ENCODE measurements at regions not wholly inside any gene's neighbourhood (a gene's known extent, or its start where the extent isn't known, plus 50 kb on each side); places are given as distances from the start of the nearest gene placed in this dataset.
"Not testable (repeated sequence)": the region's sequence is repeated elsewhere in the genome, so short reads cannot be mapped to it uniquely, and the experiment has no call there.

GRCh38 chr3:139267300-139268246, 76.2 kb upstream of the MRPS22 start:
- no peaks in the 10 kb centered on the region for H3K79me2 ChIP-seq (ENCODE audit: control insufficient read depth, insufficient read depth, low read length, poor library complexity)
- DNase-seq, result no peak
- no peak overlapping the region for H3K4me3 ChIP-seq (ENCODE audit: low read depth, low read length)
- no peaks in the 10 kb centered on the region for H3K9me3 ChIP-seq (ENCODE audit: insufficient read depth, low read depth, low read length)
- H4K91ac ChIP-seq (ENCODE audit: low read depth, low read length), result no peak overlapping the region
- no peak overlapping the region for H2AK5ac ChIP-seq (ENCODE audit: low read length)
- no peak overlapping the region for H3K18ac ChIP-seq (ENCODE audit: low read length)
- no peak overlapping the region for H3K4ac ChIP-seq (ENCODE audit: low read depth, low read length)
- no peak overlapping the region for H2BK12ac ChIP-seq (ENCODE audit: low read length)
- no peak overlapping the region for H2AFZ ChIP-seq (ENCODE audit: insufficient read depth, low read length, poor library complexity)
- no peak overlapping the region for H3K14ac ChIP-seq (ENCODE audit: low read length)
- H2BK120ac ChIP-seq (ENCODE audit: insufficient read depth, low read length, poor library complexity), result no peak overlapping the region
- H2BK5ac ChIP-seq (ENCODE audit: low read depth, low read length, poor library complexity), result no peak overlapping the region
- H3K4me1 ChIP-seq (ENCODE audit: control insufficient read depth in 1 of 2, insufficient read depth in 2 of 2, low read length in 2 of 2), result no peaks in the 10 kb centered on the region
- no peak overlapping the region for H3K9ac ChIP-seq (ENCODE audit: low read length)
- no peaks in the 10 kb centered on the region for H3K79me1 ChIP-seq (ENCODE audit: low read length)
- H3K36me3 ChIP-seq (ENCODE audit: control insufficient read depth in 1 of 2, insufficient read depth in 2 of 2, low read length in 2 of 2), result no peaks in the 10 kb centered on the region
- no peak overlapping the region for H4K8ac ChIP-seq (ENCODE audit: low read depth, low read length)
- no peak overlapping the region for H3K4me2 ChIP-seq (ENCODE audit: low read length)
- no peak overlapping the region for H4K12ac ChIP-seq (ENCODE audit: low read depth, low read length)
- H3K23ac ChIP-seq (ENCODE audit: low read length), result no peak overlapping the region
- no peak overlapping the region for H3K27ac ChIP-seq (ENCODE audit: low read depth, low read length)
- H3K27me3 ChIP-seq (ENCODE audit: insufficient read depth, low read length), result no peaks in the 10 kb centered on the region
- no CpG with 5 or more reads among the region's 7 CpGs for WGBS (ENCODE audit: extremely low coverage, insufficient coverage, insufficient read length)

GRCh38 chr3:139269984-139270383, 73.8 kb upstream of the MRPS22 start:
- Histone ChIP-seq H4K12ac (ENCODE audit: low read depth, low read length) (no peak overlapping the region), H4K8ac (ENCODE audit: low read depth, low read length) (no peak overlapping the region), H3K23ac (ENCODE audit: low read length) (no peak overlapping the region), H3K4me2 (ENCODE audit: low read length) (no peak overlapping the region), H3K9ac (ENCODE audit: low read length) (no peak overlapping the region), H3K4me1 (ENCODE audit: control insufficient read depth in 1 of 2, insufficient read depth in 2 of 2, low read length in 2 of 2) (no peaks in the 10 kb centered on the region), H2BK5ac (ENCODE audit: low read depth, low read length, poor library complexity) (no peak overlapping the region), H2BK12ac (ENCODE audit: low read length) (no peak overlapping the region), H3K9me3 (ENCODE audit: insufficient read depth, low read depth, low read length) (peaks cover 2% of the 10 kb centered on the region), H3K4ac (ENCODE audit: low read depth, low read length) (no peak overlapping the region), H3K79me1 (ENCODE audit: low read length) (no peaks in the 10 kb centered on the region), H3K18ac (ENCODE audit: low read length) (no peak overlapping the region), H3K79me2 (ENCODE audit: control insufficient read depth, insufficient read depth, low read length, poor library complexity) (no peaks in the 10 kb centered on the region), H2AK5ac (ENCODE audit: low read length) (no peak overlapping the region), H3K36me3 (ENCODE audit: control insufficient read depth in 1 of 2, insufficient read depth in 2 of 2, low read length in 2 of 2) (no peaks in the 10 kb centered on the region), H2AFZ (ENCODE audit: insufficient read depth, low read length, poor library complexity) (no peak overlapping the region), H3K14ac (ENCODE audit: low read length) (no peak overlapping the region), H4K91ac (ENCODE audit: low read depth, low read length) (no peak overlapping the region), H2BK120ac (ENCODE audit: insufficient read depth, low read length, poor library complexity) (no peak overlapping the region), H3K4me3 (ENCODE audit: low read depth, low read length) (no peak overlapping the region), H3K27me3 (ENCODE audit: insufficient read depth, low read length) (no peaks in the 10 kb centered on the region), H3K27ac (ENCODE audit: low read depth, low read length) (no peak overlapping the region)
- no peak for DNase-seq
- no CpG with 5 or more reads among the region's 2 CpGs for WGBS (ENCODE audit: extremely low coverage, insufficient coverage, insufficient read length)

- H3K79me1 ChIP-seq (ENCODE audit: low read length); H3K36me3 ChIP-seq (ENCODE audit: control insufficient read depth in 1 of 2, insufficient read depth in 2 of 2, low read length in 2 of 2); H3K27me3 ChIP-seq (ENCODE audit: insufficient read depth, low read length); H2BK12ac ChIP-seq (ENCODE audit: low read length); H3K79me2 ChIP-seq (ENCODE audit: control insufficient read depth, insufficient read depth, low read length, poor library complexity); H3K9ac ChIP-seq (ENCODE audit: low read length); H3K23ac ChIP-seq (ENCODE audit: low read length); H3K4me1 ChIP-seq (ENCODE audit: control insufficient read depth in 1 of 2, insufficient read depth in 2 of 2, low read length in 2 of 2); H3K27ac ChIP-seq (ENCODE audit: low read depth, low read length); H2AFZ ChIP-seq (ENCODE audit: insufficient read depth, low read length, poor library complexity); H2AK5ac ChIP-seq (ENCODE audit: low read length); H4K91ac ChIP-seq (ENCODE audit: low read depth, low read length); H3K4me2 ChIP-seq (ENCODE audit: low read length); H3K18ac ChIP-seq (ENCODE audit: low read length); H2BK5ac ChIP-seq (ENCODE audit: low read depth, low read length, poor library complexity); H3K4ac ChIP-seq (ENCODE audit: low read depth, low read length); H2BK120ac ChIP-seq (ENCODE audit: insufficient read depth, low read length, poor library complexity); H4K12ac ChIP-seq (ENCODE audit: low read depth, low read length); H3K9me3 ChIP-seq (ENCODE audit: insufficient read depth, low read depth, low read length); DNase-seq; H4K8ac ChIP-seq (ENCODE audit: low read depth, low read length); H3K4me3 ChIP-seq (ENCODE audit: low read depth, low read length); H3K14ac ChIP-seq (ENCODE audit: low read length): not testable (repeated sequence)
- 88% methylated on average over 1 of the region's 2 CpGs for WGBS (ENCODE audit: extremely low coverage, insufficient coverage, insufficient read length)
Measured at GRCh38 chr3:139270652-139271051, 73.2 kb upstream of the MRPS22 start.

- H3K27ac ChIP-seq (ENCODE audit: low read depth, low read length), result no peak overlapping the region
- H3K9ac ChIP-seq (ENCODE audit: low read length), result no peak overlapping the region
- no CpG with 5 or more reads among the region's 3 CpGs for WGBS (ENCODE audit: extremely low coverage, insufficient coverage, insufficient read length)
- H3K23ac ChIP-seq (ENCODE audit: low read length), result no peak overlapping the region
- no peaks in the 10 kb centered on the region for H3K79me2 ChIP-seq (ENCODE audit: control insufficient read depth, insufficient read depth, low read length, poor library complexity)
- H3K9me3 ChIP-seq (ENCODE audit: insufficient read depth, low read depth, low read length), result peaks cover 5% of the 10 kb centered on the region
- no peak overlapping the region for H3K4me2 ChIP-seq (ENCODE audit: low read length)
- no peak overlapping the region for H4K91ac ChIP-seq (ENCODE audit: low read depth, low read length)
- no peak for DNase-seq
- no peak overlapping the region for H3K14ac ChIP-seq (ENCODE audit: low read length)
- H3K4me1 ChIP-seq (ENCODE audit: control insufficient read depth in 1 of 2, insufficient read depth in 2 of 2, low read length in 2 of 2), result no peaks in the 10 kb centered on the region
- H2AK5ac ChIP-seq (ENCODE audit: low read length), result no peak overlapping the region
- H4K12ac ChIP-seq (ENCODE audit: low read depth, low read length), result no peak overlapping the region
- no peak overlapping the region for H4K8ac ChIP-seq (ENCODE audit: low read depth, low read length)
- H2BK12ac ChIP-seq (ENCODE audit: low read length), result no peak overlapping the region
- H3K27me3 ChIP-seq (ENCODE audit: insufficient read depth, low read length), result no peaks in the 10 kb centered on the region
- no peak overlapping the region for H2BK120ac ChIP-seq (ENCODE audit: insufficient read depth, low read length, poor library complexity)
- H3K79me1 ChIP-seq (ENCODE audit: low read length), result no peaks in the 10 kb centered on the region
- H3K36me3 ChIP-seq (ENCODE audit: control insufficient read depth in 1 of 2, insufficient read depth in 2 of 2, low read length in 2 of 2), result no peaks in the 10 kb centered on the region
- no peak overlapping the region for H2AFZ ChIP-seq (ENCODE audit: insufficient read depth, low read length, poor library complexity)
- H3K18ac ChIP-seq (ENCODE audit: low read length), result no peak overlapping the region
- no peak overlapping the region for H2BK5ac ChIP-seq (ENCODE audit: low read depth, low read length, poor library complexity)
- H3K4ac ChIP-seq (ENCODE audit: low read depth, low read length), result no peak overlapping the region
- H3K4me3 ChIP-seq (ENCODE audit: low read depth, low read length), result no peak overlapping the region
Measured at GRCh38 chr3:139280027-139280671, 63.7 kb upstream of the MRPS22 start.
